ENCODE measurements at regions not wholly inside any gene's neighbourhood (a gene's known extent, or its start where the extent isn't known, plus 50 kb on each side); places are given as distances from the start of the nearest gene placed in this dataset.
A peak's percentile ranks its signal among the peaks of the same experiment; 100 is the strongest.

GRCh38 chr12:75634244-75635222 lies 123.1 kb upstream of the KRR1 start:
- Histone ChIP-seq H3K4me3 (no peak overlapping the region), H3K27ac (peak overlapping the region; percentile 44 to 73; a peak in 5 of 6 replicates), H3K4me2 (peak overlapping the region; percentile 62), H3K4me1 (peaks cover 21% of the 10 kb centered on the region), H3K9me3 (no peaks in the 10 kb centered on the region)
- WGBS (ENCODE audit: missing lambda C conversion rate) = 69% methylated on average over 3 of the region's 3 CpGs
- ATAC-seq (no peak), DNase-seq (ENCODE audit: low read depth in 1 of 2, low spot score in 1 of 2) (no peak), FAIRE-seq (no peak)
- ChIA-PET CTCF (no interaction called here), POLR2A (no interaction called here)
- no peak for TF ChIP-seq RARB (CRISPR knock-in tag; IDR thresholded peaks at IDR 0.05)
- TF ChIP-seq POLR2A (IDR thresholded peaks at IDR 0.05; ENCODE audit: low read length) = no peak
- TF ChIP-seq POLR2AphosphoS2 (conservative IDR thresholded peaks at IDR 0.05; ENCODE audit: low read length) = no peak
- no peak for TF ChIP-seq CBX2 (IDR thresholded peaks at IDR 0.05; ENCODE audit: borderline replicate concordance, low read depth)
- TF ChIP-seq KDM5A (IDR thresholded peaks at IDR 0.05) = no peak
- TF ChIP-seq JUN (IDR thresholded peaks at IDR 0.05) = no peak
- no peak for TF ChIP-seq CHD2 (IDR thresholded peaks at IDR 0.05; ENCODE audit: low read length, partially characterized antibody)
- no peak for TF ChIP-seq RCOR1 (IDR thresholded peaks at IDR 0.05; ENCODE audit: low read depth, low read length)
- TF ChIP-seq MAFK (IDR thresholded peaks at IDR 0.05; ENCODE audit: partially characterized antibody) = no peak
- TF ChIP-seq BHLHE40 (IDR thresholded peaks at IDR 0.05; ENCODE audit: low read depth, low read length) = no peak
- TF ChIP-seq MYC (IDR thresholded peaks at IDR 0.05; ENCODE audit: borderline replicate concordance, low read length) = no peak
- no peak for TF ChIP-seq HDAC2 (IDR thresholded peaks at IDR 0.05)

- Histone ChIP-seq H3K4me2 (no peak overlapping the region), H3K9me3 (no peaks in the 10 kb centered on the region), H3K27ac (peak overlapping the region in 1 of 2 experiments; percentile 73; a peak in 3 of 6 replicates), H3K4me3 (no peak overlapping the region), H3K4me1 (peaks cover 21% of the 10 kb centered on the region)
- CTCF ChIA-PET = interaction anchor here (1.9 kb wide), 1 partner anchor 10 kb away, joined by 8 read pairs; no protein-coding TSS in a partner anchor
- TF ChIP-seq MAZ (IDR thresholded peaks at IDR 0.05; ENCODE audit: borderline replicate concordance, low read depth, low read length) (no peak), KDM5A (IDR thresholded peaks at IDR 0.05) (no peak), USF2 (IDR thresholded peaks at IDR 0.05) (no peak), POLR2A (IDR thresholded peaks at IDR 0.05; ENCODE audit: low read length) (no peak), ESRRA (IDR thresholded peaks at IDR 0.05; ENCODE audit: borderline replicate concordance, low read length) (no peak), NFE2L2 (conservative IDR thresholded peaks at IDR 0.05; ENCODE audit: low read length) (no peak)
- no peak for DNase-seq (ENCODE audit: low read depth in 1 of 2, low spot score in 1 of 2)
- no peak for FAIRE-seq
- POLR2A ChIA-PET = no interaction called here
- WGBS (ENCODE audit: missing lambda C conversion rate) = 74% methylated on average over 3 of the region's 3 CpGs
- ATAC-seq = no peak
Observed at GRCh38 chr12:75633789-75634188, 122.4 kb upstream of the KRR1 start.

GRCh38 chr12:75632442-75632841 lies 121.0 kb upstream of the KRR1 start:
- TF ChIP-seq HOXB13 (CRISPR knock-in tag; IDR thresholded peaks at IDR 0.05; ENCODE audit: low read depth) (no peak), JUNB (IDR thresholded peaks at IDR 0.05) (no peak), ZC3H11A (IDR thresholded peaks at IDR 0.05) (no peak), E2F6 (IDR thresholded peaks at IDR 0.05; ENCODE audit: borderline replicate concordance, low read depth) (no peak), ZSCAN20 (CRISPR knock-in tag; IDR thresholded peaks at IDR 0.05) (no peak), HMGXB4 (CRISPR knock-in tag; IDR thresholded peaks at IDR 0.05; ENCODE audit: borderline replicate concordance) (no peak), MAX (IDR thresholded peaks at IDR 0.05) (no peak), HDAC2 (IDR thresholded peaks at IDR 0.05) (no peak), PBX3 (IDR thresholded peaks at IDR 0.05) (no peak), JUN (IDR thresholded peaks at IDR 0.05) (no peak)
- CTCF ChIA-PET = interaction anchor here (1.1 to 1.9 kb wide), 2 partner anchors 9 to 105 kb away, joined by 4 to 8 read pairs; no protein-coding TSS in a partner anchor
- H3K4me2 ChIP-seq = no peak overlapping the region
- no peak for ATAC-seq
- no peaks in the 10 kb centered on the region for H3K9me3 ChIP-seq
- 83% methylated on average over 3 of the region's 3 CpGs for WGBS (ENCODE audit: missing lambda C conversion rate)
- H3K4me1 ChIP-seq = peaks cover 21% of the 10 kb centered on the region
- FAIRE-seq = no peak
- DNase-seq (ENCODE audit: low read depth in 1 of 2, low spot score in 1 of 2) = no peak
- no peak overlapping the region for H3K27ac ChIP-seq
- no peak overlapping the region for H3K4me3 ChIP-seq
- POLR2A ChIA-PET = no interaction called here
